ENCODE measurements at regions not wholly inside any gene's neighbourhood (a gene's known extent, or its start where the extent isn't known, plus 50 kb on each side); places are given as distances from the start of the nearest gene placed in this dataset.

GRCh38 chr11:15667127-15667725 lies 552.5 kb downstream of the INSC start:
- Histone ChIP-seq H3K36me3 (no peaks in the 10 kb centered on the region), H3K27ac (no peak overlapping the region)
- WGBS, 2 donors = 92 to 93% methylated on average over 3 of the region's 3 CpGs

GRCh38 chr11:15668718-15669117 lies 554.0 kb downstream of the INSC start:
- 92 to 95% methylated on average over 3 of the region's 3 CpGs for WGBS, 2 donors
- DNase-seq = no peak
- Histone ChIP-seq H3K9me3 (no peaks in the 10 kb centered on the region), H3K36me3 (no peaks in the 10 kb centered on the region), H3K27ac (no peak overlapping the region), H3K4me3 (no peak overlapping the region), H3K27me3 (no peaks in the 10 kb centered on the region), H3K4me1 (no peaks in the 10 kb centered on the region)
- intact Hi-C loops (cut with DNase I) = no loop called here
- TF ChIP-seq POLR2AphosphoS5 (IDR thresholded peaks at IDR 0.05) (no peak), EP300 (IDR thresholded peaks at IDR 0.05) (no peak), CTCF (IDR thresholded peaks at IDR 0.05) (no peak), POLR2A (IDR thresholded peaks at IDR 0.05) (no peak)

More at GRCh38 chr11:15667127-15667725, 552.5 kb downstream of the INSC start:
- Histone ChIP-seq H3K9me3 (no peaks in the 10 kb centered on the region), H3K27me3 (no peaks in the 10 kb centered on the region), H3K4me1 (no peaks in the 10 kb centered on the region), H3K4me3 (no peak overlapping the region)
- no peak for DNase-seq
- no peak for TF ChIP-seq CTCF (IDR thresholded peaks at IDR 0.05)
- intact Hi-C loops (cut with DNase I) = no loop called here

GRCh38 chr11:15670520-15671070 lies 555.9 kb downstream of the INSC start:
- H3K27me3 ChIP-seq = no peaks in the 10 kb centered on the region
- no peak overlapping the region for H3K27ac ChIP-seq
- no peaks in the 10 kb centered on the region for H3K9me3 ChIP-seq
- H3K4me1 ChIP-seq = no peaks in the 10 kb centered on the region
- DNase-seq = no peak
- intact Hi-C loops (cut with DNase I) = no loop called here
- no peak overlapping the region for H3K4me3 ChIP-seq
- 67 to 89% methylated on average over 12 of the region's 12 CpGs for WGBS, 2 donors
- no peaks in the 10 kb centered on the region for H3K36me3 ChIP-seq
- TF ChIP-seq POLR2A (IDR thresholded peaks at IDR 0.05) = no peak
- TF ChIP-seq POLR2AphosphoS5 (IDR thresholded peaks at IDR 0.05) = no peak
- no peak for TF ChIP-seq EP300 (IDR thresholded peaks at IDR 0.05)
- no peak for TF ChIP-seq CTCF (IDR thresholded peaks at IDR 0.05)

- DNase-seq = no peak
- no peak for TF ChIP-seq POLR2AphosphoS5 (IDR thresholded peaks at IDR 0.05)
- no peak for TF ChIP-seq POLR2A (IDR thresholded peaks at IDR 0.05)
- TF ChIP-seq EP300 (IDR thresholded peaks at IDR 0.05) = no peak
- no peak for TF ChIP-seq CTCF (IDR thresholded peaks at IDR 0.05)
- no peak overlapping the region for H3K4me3 ChIP-seq
- intact Hi-C loops (cut with DNase I) = no loop called here
- H3K9me3 ChIP-seq = no peaks in the 10 kb centered on the region
- no peaks in the 10 kb centered on the region for H3K4me1 ChIP-seq
- no peaks in the 10 kb centered on the region for H3K36me3 ChIP-seq
- no peak overlapping the region for H3K27ac ChIP-seq
- H3K27me3 ChIP-seq = no peaks in the 10 kb centered on the region
These were observed 556.5 kb downstream of the INSC start for GRCh38 chr11:15671216-15671615.

GRCh38 chr11:15672825-15673224 lies 558.1 kb downstream of the INSC start:
- TF ChIP-seq EP300 (IDR thresholded peaks at IDR 0.05) = no peak
- TF ChIP-seq POLR2AphosphoS5 (IDR thresholded peaks at IDR 0.05) = no peak
- TF ChIP-seq CTCF (IDR thresholded peaks at IDR 0.05) = no peak
- no peak for TF ChIP-seq POLR2A (IDR thresholded peaks at IDR 0.05)
- Histone ChIP-seq H3K4me3 (no peak overlapping the region), H3K4me1 (no peaks in the 10 kb centered on the region), H3K36me3 (no peaks in the 10 kb centered on the region), H3K27me3 (no peaks in the 10 kb centered on the region), H3K9me3 (peaks cover 0 to 7% (median 0%) of the 10 kb centered on the region in 4 donors), H3K27ac (no peak overlapping the region)
- no peak for DNase-seq
- intact Hi-C loops (cut with DNase I) = no loop called here
- 86 to 88% methylated on average over 3 of the region's 3 CpGs for WGBS, 2 donors
